Skeletal muscle satellite cell (primary cell): ENCODE measurements at regions not wholly inside any gene's neighbourhood (a gene's known extent, or its start where the extent isn't known, plus 50 kb on each side); places are given as distances from the start of the nearest gene placed in this dataset.

ENCODE experiments used
- H3K27me3 ChIP-seq: 2 replicates; pipeline ENCODE4 v1.7.0; 2013; ENCODE audit warnings: low read length; ENCODE audit not compliant: control insufficient read depth, insufficient read depth
- H3K36me3 ChIP-seq: 2 replicates; pipeline ENCODE4 v1.7.0; 2013; ENCODE audit warnings: mild to moderate bottlenecking, control low read depth, low read length; ENCODE audit not compliant: insufficient read depth
- H3K4me1 ChIP-seq: 2 replicates; pipeline ENCODE4 v1.7.0; 2013; ENCODE audit warnings: low read length; ENCODE audit not compliant: control insufficient read depth, insufficient read depth
- H3K4me2 ChIP-seq: 2 replicates; pipeline ENCODE4 v1.7.0; 2013; ENCODE audit warnings: mild to moderate bottlenecking, low read length
- H3K4me3 ChIP-seq: 2 replicates; pipeline ENCODE4 v1.7.0; 2013; ENCODE audit warnings: low read length
- H3K9ac ChIP-seq: 2 replicates; pipeline ENCODE4 v1.7.0; 2013; ENCODE audit warnings: mild to moderate bottlenecking, low read depth, low read length, moderate library complexity
- H3K9me3 ChIP-seq: replicated peaks from 2 replicates; pipeline ENCODE4 v1.7.0; 2013; ENCODE audit warnings: mild to moderate bottlenecking, control low read depth, low read length

DNA sequence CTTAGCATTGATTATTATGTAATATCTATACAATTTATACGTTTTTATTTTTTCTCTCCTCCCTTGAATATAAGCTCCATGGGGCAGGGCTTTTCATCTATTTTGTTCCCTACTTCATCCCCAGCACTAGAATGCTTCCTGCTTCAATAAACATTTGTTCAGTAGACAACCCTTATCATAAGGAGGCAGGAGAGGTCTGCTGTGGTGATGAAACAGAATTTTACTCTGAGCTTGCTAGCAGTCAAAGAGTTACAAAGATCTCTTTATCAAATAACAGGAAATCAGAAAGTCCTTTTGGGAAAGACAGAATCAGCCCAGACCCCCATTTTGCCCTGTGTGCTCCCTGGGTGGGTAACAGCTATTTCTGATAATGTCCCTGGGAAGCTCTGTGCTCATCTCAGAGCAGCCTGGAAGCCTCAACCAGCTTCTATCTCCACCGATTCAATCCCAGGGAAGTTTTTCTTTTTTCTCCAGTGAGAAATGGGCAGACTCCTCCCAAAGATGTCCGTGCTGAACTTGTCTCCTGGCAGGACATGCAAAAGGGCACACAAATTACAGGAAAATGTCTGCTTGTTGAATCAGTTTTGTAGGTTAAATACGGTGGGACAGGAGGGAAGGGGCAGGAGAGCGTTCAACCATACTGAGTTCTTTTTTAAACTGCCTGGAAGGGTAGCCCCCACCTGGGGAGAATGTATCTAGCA, 84.7 kb upstream of the PKDCC start:
- peaks cover 66% of the 10 kb centered on the region for H3K27me3 ChIP-seq
- H3K36me3 ChIP-seq = no peaks in the 10 kb centered on the region
- H3K4me2 ChIP-seq = no peak overlapping the region
- no peak overlapping the region for H3K4me3 ChIP-seq
- peaks cover 23% of the 10 kb centered on the region for H3K4me1 ChIP-seq
- H3K9me3 ChIP-seq = no peaks in the 10 kb centered on the region
- no peak overlapping the region for H3K9ac ChIP-seq

DNA sequence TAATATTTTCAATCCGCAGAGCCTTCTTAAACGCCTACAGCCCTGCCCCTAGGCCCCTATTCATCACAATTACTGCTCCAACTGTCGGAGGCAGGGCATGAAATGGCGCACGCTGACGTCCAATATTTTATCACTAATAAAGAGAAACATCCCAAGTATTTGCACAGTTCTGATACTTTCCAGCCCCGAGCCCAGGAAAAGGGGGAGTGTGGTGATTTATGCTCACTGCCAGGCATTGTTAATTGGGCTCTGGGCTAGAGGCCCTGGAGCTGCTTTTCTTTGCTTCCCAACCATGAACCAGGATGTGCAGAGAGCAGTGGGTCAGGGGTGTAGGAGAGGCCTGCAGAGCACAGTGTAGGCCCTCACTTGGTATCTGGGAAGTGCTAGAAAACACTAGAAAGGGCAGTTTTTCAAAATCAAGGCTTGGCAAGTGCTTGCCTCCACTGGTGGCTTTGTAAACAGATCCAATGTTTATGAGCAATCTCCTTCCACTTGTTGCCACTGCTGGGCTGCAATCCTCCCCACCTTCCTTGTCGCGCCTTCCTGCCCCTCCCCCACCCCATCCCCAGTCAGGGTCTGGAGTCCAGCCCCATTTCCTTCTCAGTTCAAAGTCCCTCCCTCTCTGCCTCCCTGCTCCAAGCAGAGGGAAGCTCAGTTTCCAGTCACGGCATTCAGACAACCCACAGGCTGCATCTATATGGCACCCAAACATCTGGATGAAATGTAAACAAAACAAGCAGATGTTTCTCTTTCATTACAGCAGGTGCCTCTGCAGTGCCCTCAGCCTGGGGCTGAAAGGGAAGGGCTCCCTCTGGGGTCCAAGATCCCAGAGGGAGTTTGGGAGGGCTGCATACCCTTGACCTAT, 83.9 kb upstream of the PKDCC start:
- H3K4me3 ChIP-seq = no peak overlapping the region
- peaks cover 23% of the 10 kb centered on the region for H3K4me1 ChIP-seq
- no peak overlapping the region for H3K9ac ChIP-seq
- H3K27me3 ChIP-seq = peaks cover 58% of the 10 kb centered on the region
- H3K9me3 ChIP-seq = no peaks in the 10 kb centered on the region
- no peak overlapping the region for H3K4me2 ChIP-seq
- no peaks in the 10 kb centered on the region for H3K36me3 ChIP-seq

- Histone ChIP-seq H3K27me3 (peaks cover 43% of the 10 kb centered on the region), H3K4me3 (no peak overlapping the region), H3K4me1 (peaks cover 23% of the 10 kb centered on the region), H3K36me3 (no peaks in the 10 kb centered on the region), H3K9me3 (no peaks in the 10 kb centered on the region), H3K9ac (no peak overlapping the region), H3K4me2 (peak overlapping the region; percentile 71)
Observed at GRCh38 chr2:41965173-41965908, 82.5 kb upstream of the PKDCC start.

DNA sequence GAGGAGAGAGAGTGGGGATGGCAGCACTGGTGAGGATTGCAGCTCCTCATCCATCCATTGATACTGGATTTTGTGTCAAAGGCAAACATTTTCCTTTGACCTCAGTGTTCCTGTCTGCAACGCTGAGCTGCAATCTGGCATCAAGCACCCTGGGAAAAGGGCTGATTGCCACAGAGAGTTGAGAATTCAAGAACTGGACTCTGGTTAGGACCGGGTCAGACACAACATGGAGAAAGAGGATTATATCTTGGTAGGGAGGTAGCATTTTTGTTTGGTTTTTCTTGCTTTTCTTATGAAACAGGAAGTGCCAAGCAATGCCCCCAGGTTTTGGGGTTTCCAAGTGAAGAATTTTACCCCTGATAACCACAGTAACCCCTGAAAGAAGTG, 81.9 kb upstream of the PKDCC start:
- peak overlapping the region; percentile 71 for H3K4me2 ChIP-seq
- H3K36me3 ChIP-seq = no peaks in the 10 kb centered on the region
- H3K27me3 ChIP-seq = peaks cover 38% of the 10 kb centered on the region
- peak overlapping the region; percentile 50 for H3K4me3 ChIP-seq
- H3K9me3 ChIP-seq = no peaks in the 10 kb centered on the region
- peaks cover 23% of the 10 kb centered on the region for H3K4me1 ChIP-seq
- peak overlapping the region; percentile 28 for H3K9ac ChIP-seq

DNA sequence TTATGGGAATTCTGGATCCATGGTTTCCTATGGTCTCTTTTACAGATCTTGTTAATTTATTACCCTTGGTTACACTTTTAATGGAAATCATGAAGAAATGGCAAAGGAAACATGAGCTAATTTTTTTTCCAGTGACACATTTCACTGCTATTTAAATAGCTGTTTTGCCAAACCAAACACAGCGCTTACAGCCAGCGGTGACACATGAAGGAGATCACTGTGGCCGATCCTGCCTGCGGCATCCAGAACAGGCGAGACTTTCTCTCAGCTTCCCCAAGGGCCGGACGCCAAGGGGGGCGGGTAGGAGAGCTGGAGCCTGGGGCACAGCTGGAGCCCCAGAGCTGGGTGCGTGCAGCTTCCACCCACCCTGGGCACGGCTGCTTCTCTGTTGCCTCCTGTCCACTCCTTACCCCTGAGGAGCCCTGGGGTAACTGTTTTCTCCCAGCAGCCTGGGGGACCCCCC, 81.4 kb upstream of the PKDCC start:
- peak overlapping the region; percentile 50 for H3K4me3 ChIP-seq
- no peaks in the 10 kb centered on the region for H3K36me3 ChIP-seq
- peaks cover 23% of the 10 kb centered on the region for H3K4me1 ChIP-seq
- H3K9ac ChIP-seq = peak overlapping the region; percentile 28
- H3K4me2 ChIP-seq = peak overlapping the region; percentile 71
- H3K27me3 ChIP-seq = peaks cover 33% of the 10 kb centered on the region
- H3K9me3 ChIP-seq = no peaks in the 10 kb centered on the region

- Histone ChIP-seq H3K36me3 (no peaks in the 10 kb centered on the region), H3K4me2 (peak overlapping the region; percentile 66), H3K9ac (peak overlapping the region; percentile 15), H3K27me3 (peaks cover 29% of the 10 kb centered on the region), H3K9me3 (no peaks in the 10 kb centered on the region), H3K4me3 (no peak overlapping the region), H3K4me1 (peaks cover 23% of the 10 kb centered on the region)
Observed at GRCh38 chr2:41966920-41967319, 80.9 kb upstream of the PKDCC start.

- H3K9me3 ChIP-seq = no peaks in the 10 kb centered on the region
- no peaks in the 10 kb centered on the region for H3K36me3 ChIP-seq
- peak overlapping the region; percentile 2 for H3K4me2 ChIP-seq
- peaks cover 23% of the 10 kb centered on the region for H3K4me1 ChIP-seq
- no peak overlapping the region for H3K4me3 ChIP-seq
- H3K27me3 ChIP-seq = peaks cover 22% of the 10 kb centered on the region
- H3K9ac ChIP-seq = peak overlapping the region; percentile 15
Observed at GRCh38 chr2:41967476-41968181, 80.2 kb upstream of the PKDCC start.

DNA sequence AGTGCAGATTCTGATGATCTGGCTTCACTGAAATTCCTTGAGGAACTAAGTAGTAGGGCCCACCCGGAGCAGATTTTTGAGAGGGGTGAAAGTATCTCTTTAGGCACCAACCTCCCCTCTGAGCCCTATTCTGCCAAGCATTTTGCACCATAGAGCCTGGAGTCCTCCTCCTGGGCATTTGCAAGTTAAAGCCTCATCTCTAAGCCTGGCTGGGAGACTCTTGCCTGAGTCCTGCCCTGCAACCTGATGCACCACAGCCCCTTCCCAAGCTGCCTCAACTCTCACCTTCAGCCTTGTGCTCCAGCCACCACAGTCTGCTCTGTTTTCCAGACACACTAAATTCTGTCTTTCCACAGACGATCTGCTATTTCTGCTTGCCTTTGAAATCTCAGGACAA, 79.6 kb upstream of the PKDCC start:
- Histone ChIP-seq H3K4me3 (no peak overlapping the region), H3K27me3 (peaks cover 18% of the 10 kb centered on the region), H3K36me3 (no peaks in the 10 kb centered on the region), H3K4me1 (peaks cover 23% of the 10 kb centered on the region), H3K9me3 (no peaks in the 10 kb centered on the region), H3K9ac (no peak overlapping the region), H3K4me2 (no peak overlapping the region)

GRCh38 chr2:41970988-41971660, 76.7 kb upstream of the PKDCC start:
- Histone ChIP-seq H3K4me1 (peaks cover 14% of the 10 kb centered on the region), H3K27me3 (peaks cover 6% of the 10 kb centered on the region), H3K4me3 (no peak overlapping the region), H3K4me2 (no peak overlapping the region), H3K36me3 (no peaks in the 10 kb centered on the region), H3K9ac (no peak overlapping the region), H3K9me3 (no peaks in the 10 kb centered on the region)

GRCh38 chr2:41972179-41972578, 75.6 kb upstream of the PKDCC start:
- Histone ChIP-seq H3K27me3 (peaks cover 6% of the 10 kb centered on the region), H3K9me3 (no peaks in the 10 kb centered on the region), H3K4me2 (no peak overlapping the region), H3K36me3 (no peaks in the 10 kb centered on the region), H3K9ac (no peak overlapping the region), H3K4me1 (peaks cover 4% of the 10 kb centered on the region), H3K4me3 (no peak overlapping the region)
